Activated CD4-positive, alpha-beta T cell treated with anti-CD3 and anti-CD28 coated beads, Interleukin-2, amount 50 U/mL, for 4 hours (primary cell): ENCODE measurements at regions not wholly inside any gene's neighbourhood (a gene's known extent, or its start where the extent isn't known, plus 50 kb on each side); places are given as distances from the start of the nearest gene placed in this dataset.
"Not testable (repeated sequence)": the region's sequence is repeated elsewhere in the genome, so short reads cannot be mapped to it uniquely, and the experiment has no call there.

Experiments used
- DNase-seq, 2 experiments: peaks; one replicate each; pipeline ENCODE4 v3.0.0-alpha.2; 2020

DNA sequence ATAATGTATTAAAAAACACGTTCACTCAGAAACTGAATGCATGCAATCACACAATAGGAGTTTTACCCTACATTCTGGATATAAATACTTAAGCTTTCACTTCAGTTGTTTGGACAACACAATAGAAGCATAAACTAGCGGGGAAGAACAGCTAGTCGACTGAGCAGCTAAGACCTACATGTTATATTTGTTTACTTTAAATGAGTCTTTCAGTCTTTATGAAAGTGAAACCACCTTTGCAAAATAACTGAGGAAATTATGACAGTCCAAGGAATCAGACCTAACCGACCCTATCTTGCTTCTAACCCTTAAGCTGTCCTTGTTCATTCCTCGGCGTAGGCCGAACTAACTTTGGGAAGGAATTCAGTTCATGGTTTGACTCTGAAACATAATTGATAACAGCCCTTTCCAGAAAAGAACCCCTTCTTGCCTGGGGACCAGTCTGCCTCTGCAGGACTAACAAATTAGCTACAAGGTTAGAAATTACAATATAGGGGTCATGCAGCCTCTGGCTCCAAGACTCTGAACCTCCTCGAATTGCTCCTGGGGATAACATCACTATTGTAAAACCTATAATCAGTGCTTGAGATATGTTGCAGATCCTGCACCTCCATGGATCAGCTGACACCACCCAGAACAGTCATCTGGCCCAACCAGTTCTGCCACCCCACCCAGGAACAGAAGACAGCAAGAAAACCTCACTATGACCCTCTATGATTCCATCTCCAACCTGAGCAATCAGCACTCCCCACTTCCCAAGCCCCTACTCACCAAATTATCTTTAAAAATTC lies 185.1 kb upstream of the KLF6 start:
- no peak for DNase-seq

DNA sequence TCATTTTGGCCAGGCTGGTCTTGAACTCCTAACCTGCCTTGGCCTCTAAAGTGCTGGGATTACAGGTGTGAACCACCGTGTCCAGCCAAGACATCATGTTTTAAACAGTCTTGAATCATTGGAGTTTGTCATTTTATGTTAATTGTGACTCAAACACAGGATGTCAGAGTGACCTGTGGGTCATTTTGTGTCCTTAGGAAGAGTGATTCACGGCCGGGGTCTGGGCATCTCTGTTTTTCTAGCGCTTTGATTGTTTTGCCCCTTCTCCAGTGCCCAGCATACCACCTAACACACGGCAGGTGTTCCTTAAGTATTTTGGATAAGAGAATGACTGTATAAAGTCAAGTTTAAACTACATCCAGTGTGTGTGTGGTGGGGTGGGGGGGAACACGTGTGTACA lies 183.7 kb upstream of the KLF6 start:
- DNase-seq, result no peak

DNA sequence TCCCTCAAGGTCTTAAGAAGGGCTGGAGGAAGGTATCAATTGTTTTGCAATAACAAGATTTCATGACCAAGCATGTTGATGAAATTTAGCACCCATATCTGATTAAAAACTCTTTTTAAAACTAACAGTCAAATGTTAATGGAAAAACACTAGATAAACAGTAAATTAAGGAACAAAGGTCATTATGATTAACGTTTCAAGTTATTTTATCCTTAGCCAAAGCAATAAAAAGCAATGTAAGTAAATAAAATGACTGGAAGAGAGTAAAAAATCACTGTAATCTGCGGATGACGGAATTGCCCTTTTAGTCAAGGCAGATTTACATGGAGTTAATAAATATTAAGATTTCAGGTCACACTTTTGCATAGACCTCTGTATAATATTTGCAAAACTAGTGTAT lies 179.5 kb upstream of the KLF6 start:
- no peak for DNase-seq

DNA sequence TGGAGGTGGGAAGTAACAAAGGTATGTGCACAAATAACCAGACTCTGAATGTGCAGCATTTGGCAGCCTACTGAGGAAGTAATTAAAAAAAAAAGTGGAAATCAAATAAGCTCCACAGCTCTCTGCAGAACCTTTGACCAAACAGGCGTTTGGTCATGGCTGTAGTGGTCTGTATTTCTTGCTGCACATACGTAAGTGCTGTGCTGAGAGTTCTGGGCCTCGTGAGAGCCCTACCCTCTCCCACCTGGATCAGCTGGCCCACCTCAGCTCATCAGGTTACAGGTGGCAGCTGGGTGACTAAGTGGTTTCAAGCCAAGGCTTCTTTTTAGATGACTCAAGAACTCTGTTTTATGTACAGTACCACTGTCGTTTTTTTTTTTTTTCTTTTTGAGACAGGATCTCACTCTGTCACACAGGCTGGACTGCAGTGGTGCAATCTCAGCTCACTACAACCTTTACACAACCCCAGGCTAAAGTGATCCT lies 178.2 kb upstream of the KLF6 start:
- no peak for DNase-seq

DNA sequence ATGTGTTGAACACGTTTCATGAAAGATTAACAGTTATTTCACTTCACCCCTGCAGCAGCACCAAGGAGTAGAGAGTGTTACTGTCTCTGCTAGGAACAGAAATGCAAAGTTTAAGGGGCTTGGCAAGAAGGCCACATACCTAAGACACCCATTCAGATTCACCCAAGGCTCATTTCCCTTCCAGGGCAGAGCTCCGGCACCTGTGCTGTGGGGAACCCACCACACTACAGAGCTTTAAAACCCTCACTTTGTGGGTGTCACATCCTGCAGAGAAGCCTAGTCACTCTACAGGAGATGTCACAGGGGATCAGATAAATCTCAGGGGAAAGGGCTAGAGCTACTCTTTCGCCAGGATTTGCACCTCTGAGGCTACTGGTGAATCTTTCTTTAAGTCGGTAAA lies 176.1 kb upstream of the KLF6 start:
- no peak for DNase-seq

DNA sequence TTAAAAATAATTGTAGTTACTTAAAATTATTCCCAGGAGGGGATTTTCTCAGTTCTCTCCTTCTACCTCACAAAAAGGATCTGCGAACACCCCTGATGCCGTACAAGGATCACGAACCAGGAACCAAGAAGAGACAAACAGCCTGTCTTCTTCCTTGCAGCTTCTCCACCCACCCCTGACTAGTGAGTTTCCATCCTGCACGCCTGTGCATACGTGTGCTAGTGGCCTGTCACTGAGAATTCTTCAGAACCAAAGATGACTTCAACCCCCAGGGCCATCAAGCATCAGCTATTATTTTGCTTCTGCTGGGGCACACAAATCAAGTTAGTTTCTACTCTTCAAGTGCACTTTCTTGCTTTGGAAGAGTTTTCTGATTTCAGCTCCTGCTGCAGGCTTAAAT lies 175.5 kb upstream of the KLF6 start:
- DNase-seq, result no peak

DNA sequence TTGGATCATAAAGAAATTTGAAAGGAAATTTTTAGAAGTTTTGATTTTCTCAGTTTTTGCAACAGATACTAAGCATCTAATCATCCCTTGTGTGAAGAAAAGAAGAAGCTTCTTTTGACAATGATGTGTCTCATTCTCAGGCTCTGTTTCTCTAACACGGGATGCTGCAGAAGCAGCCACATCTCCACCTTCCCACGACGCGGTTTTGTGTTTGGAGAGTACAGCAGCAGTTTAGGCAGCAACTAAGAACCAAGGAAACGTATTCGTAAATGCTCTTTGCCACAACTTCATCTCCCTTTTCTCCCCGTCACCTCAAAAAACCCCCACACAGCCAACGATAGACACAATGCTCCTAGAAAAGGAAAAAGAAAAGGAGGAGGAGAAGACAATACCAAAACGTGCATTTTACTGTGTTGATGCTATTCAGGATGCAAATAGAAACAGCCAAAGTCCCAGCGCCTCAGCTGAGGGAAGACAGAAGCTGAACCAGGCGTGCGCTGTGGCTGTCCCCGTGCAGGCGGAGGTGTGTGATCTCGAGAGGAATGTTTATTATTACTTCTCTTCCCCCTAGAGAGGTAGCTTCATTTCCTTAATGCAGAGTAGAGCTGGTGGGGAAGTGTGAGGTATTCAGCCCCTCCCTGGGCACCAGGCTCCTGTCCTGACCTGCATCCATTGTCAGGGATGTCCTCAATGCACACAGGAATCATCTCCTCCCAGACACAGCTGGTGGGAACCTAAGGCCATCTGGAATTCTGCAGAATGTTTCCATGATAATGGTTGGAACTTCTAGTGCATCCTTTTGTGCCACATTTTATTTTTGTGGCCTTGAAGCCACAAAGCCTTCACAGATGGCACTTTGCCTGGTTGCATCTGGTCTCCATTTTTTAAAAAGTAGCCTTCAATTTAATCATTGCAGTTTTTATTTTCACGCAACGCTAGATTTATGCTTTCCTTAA lies 174.6 kb upstream of the KLF6 start:
- DNase-seq, result no peak

DNA sequence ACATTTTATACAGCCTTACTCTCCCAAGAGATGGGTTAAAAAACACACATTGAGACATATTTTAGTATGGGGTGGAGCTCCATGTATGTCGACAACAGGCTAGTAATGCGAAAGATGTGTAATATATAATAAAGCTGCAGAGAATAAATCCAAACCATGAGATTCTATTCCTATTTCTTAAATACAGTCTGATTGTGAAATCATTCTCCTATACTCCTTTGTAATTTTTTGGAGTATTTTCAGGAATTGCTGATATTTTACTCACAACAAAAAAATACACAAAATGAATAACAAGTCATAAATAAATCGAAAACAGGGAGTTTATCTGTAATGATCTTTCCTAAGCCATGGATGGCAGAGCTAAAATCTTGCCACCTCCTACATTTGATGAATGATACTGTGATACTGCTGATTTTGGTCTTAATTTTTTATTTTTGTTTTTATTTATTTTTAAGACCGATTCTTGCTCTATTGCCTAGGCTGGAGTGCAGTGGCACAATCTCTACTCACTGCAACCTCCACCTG lies 173.5 kb upstream of the KLF6 start:
- no peak for DNase-seq

DNA sequence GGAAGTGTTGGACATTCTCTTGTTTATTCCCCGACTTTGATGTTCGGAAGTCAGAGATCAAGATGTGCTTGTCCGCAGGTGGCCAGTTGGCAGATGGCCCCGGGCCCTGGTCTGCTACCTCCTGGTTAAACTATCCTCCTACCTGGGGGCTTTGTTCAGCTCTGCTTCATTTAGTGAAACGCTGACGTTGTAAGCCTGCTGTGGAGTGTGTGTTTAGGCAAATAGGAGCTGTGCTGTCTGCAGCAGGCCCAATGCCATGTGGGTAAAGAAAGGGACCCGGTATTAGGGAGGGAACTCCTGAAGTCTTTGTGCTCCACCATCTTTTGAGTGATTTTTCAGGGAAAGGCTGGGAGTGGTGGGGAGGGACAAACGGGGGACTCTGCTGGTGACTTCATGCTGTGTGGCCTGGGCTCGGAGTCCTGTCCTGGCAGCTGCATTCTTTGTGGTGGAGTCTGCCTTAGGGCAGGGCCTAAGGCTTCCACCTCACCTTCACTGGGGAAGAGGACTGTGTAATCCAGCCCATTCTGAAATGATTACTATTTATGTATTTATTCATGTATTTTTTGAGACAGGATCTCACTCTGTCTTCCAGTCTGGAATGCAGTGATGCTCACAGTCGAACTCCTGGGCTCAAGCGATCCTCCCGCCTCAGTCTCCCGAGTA lies 171.1 kb upstream of the KLF6 start:
- DNase-seq, result no peak

DNA sequence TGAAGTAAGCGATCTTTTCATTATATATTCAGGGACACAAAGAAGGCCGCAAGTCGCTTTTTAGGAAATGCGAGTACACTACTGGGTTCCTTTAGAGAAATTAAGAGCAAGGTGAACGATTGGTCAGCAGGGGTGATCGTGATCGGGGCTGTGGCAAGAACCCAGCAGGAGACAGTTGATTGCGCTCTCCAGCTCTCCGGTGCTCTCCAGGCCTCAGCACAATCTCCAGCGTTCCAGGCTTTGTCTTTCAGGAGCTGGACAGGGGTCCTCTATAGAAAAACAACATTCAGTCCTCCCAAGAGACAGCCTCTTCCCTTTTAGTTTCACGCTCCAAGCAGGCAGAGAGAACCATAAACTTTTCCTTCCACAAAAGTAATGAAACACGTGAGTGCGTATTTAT lies 170.5 kb upstream of the KLF6 start:
- DNase-seq, result no peak

DNA sequence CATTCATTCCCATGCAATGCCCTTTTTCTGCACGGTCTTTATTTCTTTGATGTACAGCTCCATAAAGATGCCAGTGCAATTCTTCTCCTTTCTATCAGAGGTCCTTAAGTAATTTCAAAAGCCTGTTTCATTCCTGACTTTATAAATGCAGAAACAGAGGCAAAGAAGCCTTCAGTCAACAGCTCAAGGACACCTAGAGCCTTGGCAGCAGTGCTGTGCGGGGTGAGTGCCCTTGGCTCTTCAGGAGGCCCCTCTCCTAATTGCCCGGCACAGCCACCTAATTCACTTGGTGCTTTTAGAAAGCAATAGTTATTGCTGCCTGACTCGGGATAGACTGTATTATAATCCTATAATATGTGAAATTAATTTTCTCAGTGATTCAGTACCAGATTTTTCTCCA lies 169.6 kb upstream of the KLF6 start:
- DNase-seq, result no peak

DNA sequence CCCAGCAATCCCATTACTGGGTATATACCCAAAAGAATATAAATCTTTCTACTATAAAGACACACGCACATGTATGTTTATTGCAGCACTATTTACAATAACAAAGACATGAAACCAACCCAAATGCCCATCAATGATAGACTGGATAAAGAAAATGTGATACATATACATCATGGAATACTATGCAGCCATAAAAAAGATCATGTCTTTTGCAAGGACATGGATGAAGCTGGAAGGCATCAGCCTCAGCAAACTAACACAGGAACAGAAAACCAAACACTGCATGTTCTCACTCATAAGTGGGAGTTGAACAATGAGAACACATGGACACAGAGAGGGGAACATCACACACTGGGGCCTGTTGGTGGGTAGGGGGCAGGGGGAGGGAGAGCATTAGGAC lies 169.0 kb upstream of the KLF6 start:
- not testable (repeated sequence) for DNase-seq

DNA sequence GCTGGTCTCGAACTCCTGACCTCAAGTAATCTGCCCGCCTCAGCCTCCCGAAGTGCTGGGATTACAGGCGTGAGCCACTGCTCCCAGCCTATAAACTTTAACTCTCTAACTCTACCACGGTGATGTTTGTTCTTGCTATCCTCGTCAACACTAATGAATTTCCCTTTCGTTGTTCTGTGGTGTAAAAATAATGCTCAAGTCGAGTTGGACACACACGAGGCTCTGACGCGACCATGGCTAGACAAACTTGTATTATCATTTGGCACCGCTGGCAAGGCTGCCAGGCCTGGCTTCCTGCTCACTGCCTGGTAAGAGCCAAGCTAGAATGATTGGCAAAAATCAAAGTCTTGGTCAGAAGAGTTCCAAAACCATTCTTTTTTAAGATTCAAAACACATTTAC lies 167.0 kb upstream of the KLF6 start:
- DNase-seq, result no peak

DNA sequence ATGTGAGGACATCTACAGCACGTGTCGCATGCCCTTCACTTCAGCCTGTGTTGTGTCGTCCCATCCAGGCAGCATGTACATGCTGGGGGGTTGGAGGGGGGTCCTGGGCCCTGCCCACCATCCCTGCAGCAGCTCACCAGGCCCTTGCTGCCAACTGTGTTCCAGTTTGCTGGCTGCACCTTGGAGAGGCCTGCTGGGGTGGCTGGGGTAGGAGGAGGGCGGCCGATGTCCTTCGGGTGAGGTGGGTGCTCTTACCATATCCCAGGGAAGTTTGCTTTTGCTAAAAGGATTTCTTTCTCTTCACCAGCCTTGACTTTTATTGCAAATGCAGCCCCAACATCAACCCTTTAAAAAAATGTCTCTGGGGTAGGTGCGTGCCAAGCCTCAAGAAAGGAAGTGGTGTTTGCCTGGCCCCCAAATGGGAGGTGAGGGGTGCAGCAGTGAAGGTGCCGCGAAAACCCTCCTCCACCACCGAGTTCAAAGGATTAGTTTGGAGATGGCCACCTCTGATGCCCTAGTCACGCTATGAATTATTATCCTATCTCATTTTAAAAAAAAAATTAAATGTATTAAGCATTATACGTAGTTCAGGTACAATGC lies 165.8 kb upstream of the KLF6 start:
- no peak for DNase-seq

DNA sequence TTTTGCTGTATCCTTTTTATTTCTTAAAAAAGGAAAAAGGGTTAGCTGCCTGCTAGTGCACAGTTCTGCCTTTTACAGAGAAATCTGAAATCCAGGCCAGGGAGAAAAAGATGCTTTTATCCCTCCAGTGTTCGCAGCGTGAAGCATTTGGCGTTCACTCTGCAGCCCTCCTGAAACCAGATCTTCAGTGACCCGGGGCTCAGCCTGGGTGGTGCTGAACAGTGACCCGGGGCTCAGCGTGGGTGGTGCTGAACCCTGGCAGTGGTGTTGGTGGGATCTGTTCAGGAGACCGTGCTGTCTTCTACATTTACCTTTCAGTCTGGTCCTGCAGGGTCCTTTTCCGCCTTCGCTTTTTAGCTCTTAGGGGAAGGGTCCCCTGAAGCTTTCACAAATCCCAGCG lies 164.7 kb upstream of the KLF6 start:
- no peak for DNase-seq

DNA sequence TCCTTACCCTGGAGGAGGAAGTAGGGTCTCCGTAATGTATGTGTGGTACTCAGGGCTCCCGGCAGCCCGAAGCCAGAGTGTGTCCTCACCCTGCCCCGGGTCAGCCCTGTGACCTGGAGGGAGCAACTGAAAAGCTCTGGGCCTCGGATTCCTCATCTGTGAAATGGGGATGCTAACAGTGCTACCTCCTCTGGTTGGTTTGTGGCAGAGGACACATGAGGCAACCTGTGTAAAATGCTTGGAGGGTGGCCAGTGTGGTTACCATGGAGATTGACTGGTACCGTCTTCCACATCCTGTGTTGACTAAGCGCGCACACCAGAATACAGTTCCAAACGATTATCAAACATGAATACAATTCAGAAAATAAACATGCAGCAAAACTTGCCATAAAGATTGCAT lies 163.8 kb upstream of the KLF6 start:
- peak; percentile 63 for DNase-seq

DNA sequence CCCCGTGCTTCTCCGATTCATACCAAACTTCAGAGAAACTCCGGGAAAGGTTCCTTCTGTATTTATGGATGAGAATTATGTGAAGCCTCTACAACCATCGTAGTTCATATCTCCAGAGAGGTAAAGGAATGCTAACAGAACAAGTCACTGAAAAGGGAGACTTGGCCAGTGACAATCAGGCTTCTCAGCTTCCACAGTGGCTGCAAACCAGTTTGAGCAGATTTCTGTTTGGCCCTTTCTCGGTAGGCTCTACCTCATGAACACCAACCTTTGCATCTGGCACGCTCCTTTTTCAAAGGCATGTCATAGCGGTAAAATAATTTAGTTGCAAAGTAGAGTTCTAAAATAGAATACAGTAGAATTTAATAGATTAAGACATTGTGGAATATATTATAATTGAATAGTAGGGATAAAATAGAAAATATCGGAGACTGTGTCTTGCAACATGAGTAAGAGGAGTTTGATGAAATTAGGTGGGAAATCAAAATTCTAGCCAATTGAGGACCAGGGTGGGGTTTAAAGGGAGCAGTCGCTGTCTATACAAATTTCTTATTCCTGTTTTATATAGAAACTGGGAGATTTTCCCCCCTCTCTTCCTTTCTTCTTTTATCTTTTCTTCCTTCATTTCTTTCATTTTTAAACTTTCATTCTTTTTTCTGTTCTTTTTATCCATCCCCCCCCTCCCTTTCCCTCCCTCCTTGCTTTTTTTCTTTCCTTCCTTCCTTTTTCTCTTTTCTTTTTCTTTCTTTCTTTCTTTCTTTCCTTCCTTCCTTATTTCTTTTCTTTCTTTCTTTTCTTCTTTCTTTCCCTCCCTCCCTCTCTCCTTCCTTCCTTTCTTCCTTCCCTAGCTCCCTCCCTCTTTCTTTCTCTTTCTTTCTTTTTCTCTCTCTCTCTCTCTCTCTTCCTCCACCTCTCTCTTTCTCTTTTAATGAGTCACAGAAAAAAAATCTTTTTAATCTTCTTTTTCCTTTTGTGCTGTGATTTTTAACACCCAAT lies 161.5 kb upstream of the KLF6 start:
- no peak for DNase-seq

DNA sequence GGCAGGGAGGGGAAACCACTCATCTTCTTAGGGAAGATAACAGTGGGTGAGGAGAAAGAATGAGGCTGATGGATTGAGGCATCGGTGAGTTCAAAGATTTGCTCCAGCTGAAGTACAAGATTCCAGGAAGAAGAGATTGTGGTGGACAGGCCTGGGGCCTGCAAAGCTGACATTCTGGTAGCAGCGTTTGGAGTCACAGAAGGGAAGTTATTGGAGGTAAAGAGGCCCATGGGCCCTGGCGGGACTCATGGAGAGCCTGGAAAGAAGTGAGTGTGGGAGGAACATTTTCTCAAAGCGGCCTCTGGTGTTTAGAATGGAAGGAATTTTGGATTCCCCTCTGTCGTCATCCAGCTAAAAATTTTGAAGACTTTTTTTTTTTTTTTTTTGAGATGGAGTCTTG lies 160.0 kb upstream of the KLF6 start:
- no peak for DNase-seq

DNA sequence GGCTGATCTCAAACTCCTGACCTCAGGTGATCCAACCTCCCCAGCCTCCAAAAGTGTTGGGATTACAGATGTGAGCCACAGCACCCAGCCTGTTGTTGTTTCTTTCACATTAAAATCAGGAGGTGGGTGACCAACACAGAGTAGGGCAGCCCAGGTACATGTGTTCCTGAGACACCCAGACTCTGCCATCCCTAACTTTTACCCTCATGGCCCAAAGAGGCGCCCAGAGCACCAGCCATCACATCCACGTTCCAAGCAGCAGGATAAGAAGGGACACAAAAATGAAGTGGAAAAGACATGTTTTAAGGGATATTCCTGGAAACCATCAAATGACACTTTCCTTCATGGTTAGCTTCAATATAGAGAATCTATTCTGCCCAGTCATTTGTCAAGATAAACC lies 159.6 kb upstream of the KLF6 start:
- DNase-seq, result no peak

DNA sequence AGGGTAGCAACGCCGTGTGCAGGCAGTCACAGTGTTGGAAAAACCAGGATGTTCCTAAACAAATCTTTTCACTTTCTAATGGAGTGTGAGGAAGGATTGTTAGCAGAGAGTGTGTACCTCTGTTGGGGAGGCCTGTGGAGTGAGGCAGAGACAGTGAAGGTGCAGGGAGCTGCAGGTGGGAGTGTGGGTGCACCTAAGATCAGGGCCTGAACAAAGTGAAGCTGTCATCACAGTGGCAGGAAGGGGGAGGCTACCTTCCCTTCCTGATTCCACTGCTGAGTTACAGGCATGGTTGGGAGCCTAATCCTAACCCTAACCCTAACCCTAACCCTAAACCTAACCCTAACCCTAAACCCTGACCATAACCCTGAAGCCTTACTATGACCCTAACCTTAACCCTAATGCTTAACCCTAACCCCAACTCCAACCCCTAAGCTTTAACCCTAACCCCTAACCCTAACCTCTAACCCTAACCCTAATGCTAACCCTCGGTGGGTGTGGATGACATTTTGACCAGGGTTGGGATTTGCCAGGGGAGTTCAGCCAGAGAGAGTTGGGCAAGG lies 158.8 kb upstream of the KLF6 start:
- DNase-seq, result no peak

DNA sequence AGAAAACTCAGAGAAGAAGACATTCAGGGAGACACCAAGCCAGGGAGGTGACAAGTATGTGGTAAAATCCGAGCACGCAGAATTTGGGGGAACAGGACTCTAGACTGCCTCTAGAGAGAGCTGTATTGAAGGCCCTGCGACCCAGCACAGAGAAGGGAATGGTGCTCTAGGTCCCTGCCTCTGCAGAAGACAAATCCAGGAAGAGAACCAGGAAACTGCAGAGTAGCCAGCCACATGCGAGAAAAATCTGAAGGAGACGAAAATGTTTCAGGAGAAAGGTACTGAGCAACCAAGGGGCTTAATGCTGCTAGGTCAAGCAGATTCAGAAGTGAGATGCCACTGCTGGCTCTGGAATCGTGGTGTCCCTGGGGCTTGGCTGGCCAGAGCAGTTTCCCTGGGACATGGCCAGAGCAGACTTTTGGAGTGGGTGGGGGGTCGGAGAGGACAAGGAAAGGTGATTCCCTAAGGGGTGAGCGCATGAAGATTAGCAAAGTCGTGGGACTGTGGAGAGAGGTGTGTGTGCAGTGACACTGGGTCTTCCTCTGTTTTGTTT lies 158.0 kb upstream of the KLF6 start:
- no peak for DNase-seq
